Activated T-helper 2 cell treated with anti-CD3 and anti-CD28 coated beads, Interferon-gamma antibody, Interleukin-2, Interleukin-4, amounts not matched to agents 10 μg/mL and 5 μg/mL and 100 μg/mL, durations not matched to agents 14 hours and 24 hours and 36 hours (primary cell): ENCODE measurements at regions not wholly inside any gene's neighbourhood (a gene's known extent, or its start where the extent isn't known, plus 50 kb on each side); places are given as distances from the start of the nearest gene placed in this dataset.

ENCODE experiments used
- DNase-seq: peaks from one replicate; pipeline ENCODE4 v3.0.0; 2021; ENCODE audit warnings: low spot score
- H3K27ac Mint-ChIP-seq: one replicate; pipeline ENCODE4 v1.8.0; 2021; ENCODE audit warnings: mixed read lengths
- H3K27me3 Mint-ChIP-seq: one replicate; pipeline ENCODE4 v1.8.0; 2021; ENCODE audit warnings: low read depth, mixed read lengths
- H3K36me3 Mint-ChIP-seq: one replicate; pipeline ENCODE4 v1.8.0; 2021; ENCODE audit warnings: low read depth, mixed read lengths
- H3K4me1 Mint-ChIP-seq: one replicate; pipeline ENCODE4 v1.8.0; 2021; ENCODE audit warnings: low read depth, mixed read lengths
- H3K4me3 Mint-ChIP-seq: one replicate; pipeline ENCODE4 v1.8.0; 2021; ENCODE audit warnings: low read depth, mild to moderate bottlenecking, moderate library complexity, mixed read lengths
- H3K9me3 Mint-ChIP-seq: one replicate; pipeline ENCODE4 v1.8.0; 2021; ENCODE audit warnings: mixed read lengths
- intact Hi-C: fragments of 100-400 bp; cut with micrococcal nuclease; formaldehyde crosslinking; loops from one replicate; pipeline ENCODE4 v1.15.1; 2023

DNA sequence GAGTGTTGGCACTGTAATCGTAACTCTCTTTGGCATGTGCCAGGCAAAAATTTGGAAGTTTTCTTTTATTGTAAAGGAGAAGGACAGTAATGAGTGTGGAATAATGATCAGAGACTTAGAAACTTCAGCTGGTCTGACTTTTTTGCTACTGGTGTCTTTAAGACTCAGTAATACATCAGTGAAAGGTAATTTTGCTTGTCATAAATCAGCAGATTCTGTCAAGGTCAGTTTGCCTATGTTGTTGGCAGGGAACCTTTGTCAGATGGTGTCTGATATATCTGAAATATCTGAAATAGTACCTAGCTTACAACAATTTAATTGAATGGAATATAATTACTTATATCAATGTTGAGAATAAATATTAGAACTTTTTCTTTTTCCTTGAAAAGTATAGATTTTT, 516.9 kb downstream of the LRFN5 start:
- Mint-ChIP-seq H3K27ac (no peak overlapping the region), H3K4me1 (no peaks in the 10 kb centered on the region), H3K36me3 (no peaks in the 10 kb centered on the region), H3K9me3 (peaks cover 47% of the 10 kb centered on the region), H3K27me3 (no peaks in the 10 kb centered on the region), H3K4me3 (no peak overlapping the region)
- DNase-seq: no peak
- intact Hi-C loops: no loop called here

GRCh38 chr14:42113358-42114069, 506.8 kb downstream of the LRFN5 start:
- Mint-ChIP-seq H3K4me3 (no peak overlapping the region), H3K27me3 (no peaks in the 10 kb centered on the region), H3K4me1 (no peaks in the 10 kb centered on the region), H3K9me3 (peaks cover 45% of the 10 kb centered on the region), H3K27ac (no peak overlapping the region), H3K36me3 (no peaks in the 10 kb centered on the region)
- intact Hi-C loops: no loop called here
- DNase-seq: no peak

GRCh38 chr14:42112108-42112507, 505.4 kb downstream of the LRFN5 start:
- peaks cover 54% of the 10 kb centered on the region for H3K9me3 Mint-ChIP-seq
- DNase-seq: no peak
- no peak overlapping the region for H3K27ac Mint-ChIP-seq
- no peaks in the 10 kb centered on the region for H3K27me3 Mint-ChIP-seq
- intact Hi-C loops: no loop called here
- no peak overlapping the region for H3K4me3 Mint-ChIP-seq
- no peaks in the 10 kb centered on the region for H3K4me1 Mint-ChIP-seq
- no peaks in the 10 kb centered on the region for H3K36me3 Mint-ChIP-seq

DNA sequence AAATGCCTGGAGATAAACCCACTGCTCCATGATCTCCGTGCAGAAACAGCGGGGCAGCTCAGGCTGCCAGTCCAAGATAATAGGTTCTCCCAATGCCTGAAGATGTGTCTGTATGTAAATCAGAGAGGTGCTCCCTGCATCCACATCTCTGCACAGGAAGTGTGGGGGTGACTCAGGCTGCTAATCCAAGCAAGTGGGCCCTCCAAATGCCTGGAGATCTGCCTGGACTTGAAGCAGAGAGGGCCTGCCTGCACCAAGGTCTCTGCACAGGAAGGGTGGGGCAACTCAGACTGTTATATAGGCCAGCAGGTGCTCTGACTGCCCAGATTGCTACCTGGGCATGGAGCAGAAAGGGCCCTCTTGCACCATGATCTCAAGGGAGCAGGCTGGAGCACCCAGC, 504.7 kb downstream of the LRFN5 start:
- no peaks in the 10 kb centered on the region for H3K36me3 Mint-ChIP-seq
- no peak for DNase-seq
- no peaks in the 10 kb centered on the region for H3K27me3 Mint-ChIP-seq
- intact Hi-C loops: no loop called here
- H3K4me1 Mint-ChIP-seq: no peaks in the 10 kb centered on the region
- H3K4me3 Mint-ChIP-seq: no peak overlapping the region
- peaks cover 52% of the 10 kb centered on the region for H3K9me3 Mint-ChIP-seq
- H3K27ac Mint-ChIP-seq: no peak overlapping the region

DNA sequence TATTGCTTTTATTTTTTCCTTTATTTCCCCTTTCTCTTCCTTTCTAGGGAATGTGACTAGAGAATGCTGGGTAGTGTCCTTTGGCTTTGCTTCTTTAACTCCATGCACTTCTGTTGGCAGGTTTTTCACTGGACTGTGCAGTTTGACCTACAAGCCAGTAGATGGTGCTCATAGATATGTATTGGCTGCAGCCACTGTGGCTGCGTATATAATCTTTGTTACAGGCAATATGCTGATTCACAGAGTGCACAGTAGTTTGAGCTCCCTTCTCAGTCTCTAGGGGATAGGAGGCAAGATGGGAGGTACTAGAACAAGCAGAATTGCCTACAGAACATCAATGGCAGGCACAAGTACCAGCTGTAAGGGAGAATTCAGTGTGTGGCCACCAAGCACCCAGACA, 503.5 kb downstream of the LRFN5 start:
- no peak for DNase-seq
- intact Hi-C loops: no loop called here
- no peak overlapping the region for H3K4me3 Mint-ChIP-seq
- H3K9me3 Mint-ChIP-seq: peaks cover 52% of the 10 kb centered on the region
- H3K36me3 Mint-ChIP-seq: no peaks in the 10 kb centered on the region
- H3K27me3 Mint-ChIP-seq: no peaks in the 10 kb centered on the region
- H3K4me1 Mint-ChIP-seq: no peaks in the 10 kb centered on the region
- no peak overlapping the region for H3K27ac Mint-ChIP-seq

DNA sequence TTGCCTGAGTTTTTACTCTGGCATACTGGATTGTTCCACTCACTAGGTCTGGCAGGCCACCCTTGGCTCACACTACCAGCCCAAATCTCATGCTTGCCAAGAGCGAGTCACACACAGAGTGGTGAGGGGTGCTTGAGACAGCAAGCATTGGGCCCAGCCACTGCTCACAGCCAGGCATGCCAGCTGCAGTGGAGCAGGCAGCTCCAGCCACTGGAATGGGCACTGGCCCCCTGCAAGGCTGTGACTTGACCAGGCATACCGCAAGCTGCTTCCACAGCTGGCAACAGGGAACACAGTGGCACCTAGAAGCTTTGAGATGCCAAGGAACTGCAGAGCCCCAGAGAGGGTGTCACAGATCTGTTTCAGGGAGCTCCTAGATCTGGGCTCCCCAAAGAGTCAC, 488.5 kb downstream of the LRFN5 start:
- peaks cover 28% of the 10 kb centered on the region for H3K9me3 Mint-ChIP-seq
- intact Hi-C loops: no loop called here
- H3K4me3 Mint-ChIP-seq: no peak overlapping the region
- H3K27me3 Mint-ChIP-seq: no peaks in the 10 kb centered on the region
- H3K4me1 Mint-ChIP-seq: no peaks in the 10 kb centered on the region
- no peak overlapping the region for H3K27ac Mint-ChIP-seq
- H3K36me3 Mint-ChIP-seq: no peaks in the 10 kb centered on the region
- no peak for DNase-seq

DNA sequence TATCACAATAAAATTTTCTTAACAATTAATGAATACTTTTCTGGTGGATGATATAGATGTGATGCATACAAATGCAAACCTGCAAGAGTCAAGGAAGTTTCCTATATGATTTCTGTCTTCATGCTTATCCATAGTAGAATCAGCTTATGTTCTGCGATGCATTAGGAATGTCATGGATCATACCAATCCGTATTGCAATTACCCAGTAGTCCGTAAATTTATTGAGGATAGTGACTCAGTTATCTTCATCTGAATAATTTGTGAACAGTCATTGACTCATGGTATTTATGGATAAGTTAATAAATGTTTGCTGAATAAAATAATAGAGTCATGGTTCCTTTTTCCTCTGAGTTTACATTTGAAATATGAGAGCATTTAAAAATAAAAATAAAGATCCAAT, 483.4 kb downstream of the LRFN5 start:
- no peak overlapping the region for H3K4me3 Mint-ChIP-seq
- no peak for DNase-seq
- intact Hi-C loops: no loop called here
- H3K9me3 Mint-ChIP-seq: peaks cover 34% of the 10 kb centered on the region
- H3K36me3 Mint-ChIP-seq: no peaks in the 10 kb centered on the region
- no peak overlapping the region for H3K27ac Mint-ChIP-seq
- no peaks in the 10 kb centered on the region for H3K27me3 Mint-ChIP-seq
- no peaks in the 10 kb centered on the region for H3K4me1 Mint-ChIP-seq

DNA sequence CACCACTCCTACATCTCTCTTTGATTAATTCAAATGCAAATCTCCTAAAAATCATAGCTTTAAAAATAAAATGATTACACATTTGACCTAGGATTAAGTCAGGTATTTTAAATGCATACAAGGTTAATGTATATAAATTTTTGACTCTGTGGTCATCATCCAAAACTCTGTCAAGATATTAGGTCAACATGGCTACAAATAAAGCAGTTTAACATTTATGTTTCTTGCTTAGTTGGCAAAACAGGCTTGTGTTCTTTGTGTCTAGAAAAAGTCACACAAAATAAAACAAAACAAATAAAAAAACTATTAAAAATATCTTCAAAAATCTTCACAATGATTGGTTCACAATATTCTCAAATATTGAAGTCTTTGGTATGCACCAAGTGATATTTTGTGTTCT, 473.2 kb downstream of the LRFN5 start:
- no peaks in the 10 kb centered on the region for H3K36me3 Mint-ChIP-seq
- H3K9me3 Mint-ChIP-seq: peaks cover 31% of the 10 kb centered on the region
- H3K27me3 Mint-ChIP-seq: no peaks in the 10 kb centered on the region
- intact Hi-C loops: no loop called here
- DNase-seq: no peak
- no peaks in the 10 kb centered on the region for H3K4me1 Mint-ChIP-seq
- no peak overlapping the region for H3K27ac Mint-ChIP-seq
- no peak overlapping the region for H3K4me3 Mint-ChIP-seq

GRCh38 chr14:42078345-42078744, 471.7 kb downstream of the LRFN5 start:
- intact Hi-C loops: no loop called here
- no peaks in the 10 kb centered on the region for H3K4me1 Mint-ChIP-seq
- H3K9me3 Mint-ChIP-seq: peaks cover 22% of the 10 kb centered on the region
- DNase-seq: no peak
- H3K27me3 Mint-ChIP-seq: no peaks in the 10 kb centered on the region
- no peak overlapping the region for H3K4me3 Mint-ChIP-seq
- H3K27ac Mint-ChIP-seq: no peak overlapping the region
- H3K36me3 Mint-ChIP-seq: no peaks in the 10 kb centered on the region

DNA sequence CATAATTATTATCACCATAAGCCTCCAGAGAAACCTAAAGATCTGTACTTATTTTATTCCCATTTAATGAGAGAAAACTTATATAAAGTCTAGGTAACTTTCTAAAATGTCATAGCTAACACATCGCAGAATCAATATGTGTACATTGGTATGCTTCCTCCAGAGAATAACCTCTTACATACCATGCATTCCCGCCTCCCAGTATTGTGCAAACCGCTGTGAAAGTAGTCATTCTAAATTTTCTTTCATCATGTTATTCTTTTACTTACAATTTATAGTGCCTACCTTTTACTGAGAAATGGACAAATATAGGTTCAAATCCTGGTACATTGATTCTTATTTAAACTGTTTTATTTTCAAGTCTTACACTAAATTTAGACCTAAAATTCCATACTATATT, 463.4 kb downstream of the LRFN5 start:
- no peak overlapping the region for H3K4me3 Mint-ChIP-seq
- peaks cover 24% of the 10 kb centered on the region for H3K9me3 Mint-ChIP-seq
- intact Hi-C loops: no loop called here
- H3K36me3 Mint-ChIP-seq: no peaks in the 10 kb centered on the region
- no peak overlapping the region for H3K27ac Mint-ChIP-seq
- no peak for DNase-seq
- no peaks in the 10 kb centered on the region for H3K27me3 Mint-ChIP-seq
- H3K4me1 Mint-ChIP-seq: no peaks in the 10 kb centered on the region

DNA sequence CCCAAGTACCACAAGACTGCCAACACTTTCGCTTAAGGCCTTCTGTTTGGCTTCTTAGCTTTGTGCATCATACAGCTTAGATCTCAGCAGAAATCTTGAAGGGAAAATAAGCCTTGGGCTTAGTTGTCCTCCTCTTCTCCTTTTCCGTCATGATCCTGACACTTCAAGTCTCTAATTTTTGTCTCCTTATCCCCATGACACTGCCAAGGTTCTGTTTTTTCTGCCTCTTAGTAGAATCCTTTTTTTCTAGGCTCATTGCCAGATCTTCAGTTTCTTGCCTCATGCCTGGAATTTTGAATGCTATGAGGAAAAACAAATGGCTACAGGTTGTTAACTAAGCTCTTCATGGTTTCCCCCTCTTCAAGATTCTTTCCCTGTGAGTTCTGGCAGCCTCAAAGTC, 450.4 kb downstream of the LRFN5 start:
- intact Hi-C loops: no loop called here
- H3K36me3 Mint-ChIP-seq: no peaks in the 10 kb centered on the region
- H3K4me1 Mint-ChIP-seq: no peaks in the 10 kb centered on the region
- H3K9me3 Mint-ChIP-seq: peaks cover 29% of the 10 kb centered on the region
- H3K4me3 Mint-ChIP-seq: no peak overlapping the region
- no peak for DNase-seq
- H3K27me3 Mint-ChIP-seq: no peaks in the 10 kb centered on the region
- no peak overlapping the region for H3K27ac Mint-ChIP-seq

DNA sequence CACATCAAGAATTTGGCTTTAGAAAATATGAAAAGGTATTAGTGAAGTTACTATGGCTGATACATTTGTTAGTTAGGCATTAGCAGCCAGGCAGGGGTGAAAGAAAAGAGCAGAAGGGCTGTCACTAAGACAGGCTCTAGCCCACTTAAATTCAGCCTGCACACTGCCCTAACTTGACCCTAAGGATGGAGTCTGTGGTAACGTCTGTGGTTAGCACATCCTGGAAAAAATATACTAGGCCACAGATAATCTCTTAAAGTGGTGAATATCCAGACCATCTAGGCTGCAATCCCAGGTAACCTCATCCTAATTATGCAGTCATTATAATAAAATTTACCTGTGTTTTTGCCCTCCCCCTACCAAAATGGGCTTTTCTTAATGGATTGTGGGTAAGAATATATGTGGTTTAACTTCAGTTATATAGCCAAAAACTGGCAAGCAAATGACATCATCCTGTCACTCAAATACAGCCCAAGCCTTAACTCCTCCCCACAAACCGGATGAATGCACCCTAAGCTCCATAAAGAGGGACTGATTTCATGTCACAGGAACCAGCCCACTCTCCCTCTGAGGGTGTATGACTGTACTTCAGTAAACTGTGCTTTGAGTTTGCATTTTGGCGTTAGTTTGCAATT, 440.9 kb downstream of the LRFN5 start:
- Mint-ChIP-seq H3K4me3 (no peak overlapping the region), H3K27ac (no peak overlapping the region)

DNA sequence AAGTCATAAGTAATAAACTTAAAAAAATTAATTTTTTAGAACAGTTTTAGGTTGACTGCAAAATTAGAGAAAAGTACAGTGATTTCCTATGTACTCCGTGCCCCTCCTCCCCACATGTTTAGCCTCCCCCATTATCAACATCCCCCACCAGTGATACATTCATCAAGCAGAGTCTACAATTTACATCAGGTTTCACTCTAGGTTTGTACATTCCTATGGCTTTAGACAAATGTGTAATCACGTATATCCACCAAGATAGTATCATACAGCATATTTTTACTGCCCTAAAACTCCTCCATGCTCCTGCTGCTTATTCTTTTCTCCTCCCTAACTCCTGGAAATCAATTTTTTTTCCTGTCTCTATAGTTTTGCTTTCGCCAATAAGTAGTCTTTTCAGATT, 438.7 kb downstream of the LRFN5 start:
- no peak for DNase-seq
- no peaks in the 10 kb centered on the region for H3K36me3 Mint-ChIP-seq
- no peaks in the 10 kb centered on the region for H3K4me1 Mint-ChIP-seq
- intact Hi-C loops: no loop called here
- no peaks in the 10 kb centered on the region for H3K27me3 Mint-ChIP-seq
- no peak overlapping the region for H3K27ac Mint-ChIP-seq
- H3K4me3 Mint-ChIP-seq: no peak overlapping the region
- peaks cover 28% of the 10 kb centered on the region for H3K9me3 Mint-ChIP-seq

More for the DNA sequence above, 440.9 kb downstream of the LRFN5 start:
- no peaks in the 10 kb centered on the region for H3K4me1 Mint-ChIP-seq
- no peaks in the 10 kb centered on the region for H3K27me3 Mint-ChIP-seq
- intact Hi-C loops: no loop called here
- no peaks in the 10 kb centered on the region for H3K36me3 Mint-ChIP-seq
- no peak for DNase-seq
- H3K9me3 Mint-ChIP-seq: peaks cover 28% of the 10 kb centered on the region
